OCI-LY1 (cell line): ENCODE measurements at regions not wholly inside any gene's neighbourhood (a gene's known extent, or its start where the extent isn't known, plus 50 kb on each side); places are given as distances from the start of the nearest gene placed in this dataset.

ENCODE experiments used
- H2AFZ ChIP-seq: fragments of 200-600 bp; sonication (generic), shearing (Covaris generic); 2 replicates; pipeline ENCODE4 v1.6.0; 2014; ENCODE audit warnings: antibody characterized with exemption, mild to moderate bottlenecking, low read length
- H3F3A ChIP-seq: fragments of 200-600 bp; sonication (generic), shearing (Covaris generic); 2 replicates; pipeline ENCODE4 v1.6.0; 2014; ENCODE audit warnings: mild to moderate bottlenecking, antibody characterized with exemption, low read length, moderate library complexity; ENCODE audit not compliant: insufficient read depth
- H3K27ac ChIP-seq: fragments of 200-600 bp; sonication (generic); 2 replicates; pipeline ENCODE4 v1.5.1; 2014; ENCODE audit warnings: low read length, mixed run types, mild to moderate bottlenecking, low read depth; ENCODE audit not compliant: poor library complexity, severe bottlenecking
- H3K27me3 ChIP-seq: fragments of 200-600 bp; sonication (generic); 2 replicates; pipeline ENCODE4 v1.6.0; 2014; ENCODE audit warnings: antibody characterized with exemption, mild to moderate bottlenecking, low read length, moderate library complexity; ENCODE audit not compliant: insufficient read depth
- H3K36me3 ChIP-seq: fragments of 200-600 bp; sonication (generic); 2 replicates; pipeline ENCODE4 v1.6.1; 2014; ENCODE audit warnings: mild to moderate bottlenecking, antibody characterized with exemption, low read length, moderate library complexity, mixed read lengths; ENCODE audit not compliant: insufficient read depth
- H3K4me1 ChIP-seq: fragments of 200-600 bp; sonication (generic); 2 replicates; pipeline ENCODE4 v1.5.1; 2014; ENCODE audit warnings: mild to moderate bottlenecking, low read length, moderate library complexity; ENCODE audit not compliant: insufficient read depth, severe bottlenecking
- H3K4me2 ChIP-seq: fragments of 200-600 bp; sonication (generic), shearing (Covaris generic); 2 replicates; pipeline ENCODE4 v1.6.1; 2014; ENCODE audit warnings: low read length
- H3K4me3 ChIP-seq: fragments of 200-600 bp; sonication (generic); 2 replicates; pipeline ENCODE4 v1.5.1; 2014; ENCODE audit warnings: low read length, low read depth, mild to moderate bottlenecking, mixed read lengths; ENCODE audit not compliant: poor library complexity, severe bottlenecking
- H3K79me2 ChIP-seq: fragments of 200-600 bp; shearing (Covaris generic); 2 replicates; pipeline ENCODE4 v1.6.1; 2016; ENCODE audit warnings: mixed run types, low read length, mixed read lengths; ENCODE audit not compliant: insufficient read depth
- H3K9ac ChIP-seq: fragments of 200-600 bp; sonication (generic), shearing (Covaris generic); 2 replicates; pipeline ENCODE4 v1.6.1; 2014; ENCODE audit warnings: mild to moderate bottlenecking, low read length, mixed read lengths
- H3K9me2 ChIP-seq: fragments of 200-600 bp; sonication (generic), shearing (Covaris generic); 2 replicates; pipeline ENCODE4 v1.6.1; 2014; ENCODE audit warnings: low read depth, mild to moderate bottlenecking, low read length, mixed read lengths
- H3K9me3 ChIP-seq: fragments of 200-600 bp; shearing (Covaris generic); 2 replicates; pipeline ENCODE4 v1.6.1; 2014; ENCODE audit warnings: low read length, mixed read lengths
- H4K20me1 ChIP-seq: fragments of 200-600 bp; sonication (generic), shearing (Covaris generic); 2 replicates; pipeline ENCODE4 v1.6.0; 2016; ENCODE audit warnings: mild to moderate bottlenecking, low read length; ENCODE audit not compliant: insufficient read depth
- EZH2 ChIP-seq: fragments of 200-600 bp; sonication (generic), shearing (Covaris generic); IDR thresholded peaks from 2 replicates; pipeline ENCODE4 v1.8.0; 2017; ENCODE audit warnings: borderline replicate concordance, mixed run types, mild to moderate bottlenecking, antibody characterized with exemption, low read length, moderate library complexity, mixed read lengths
- TF ChIP-seq, protein P1 (sequence below): fragments of 200-600 bp; sonication (generic), shearing (Covaris generic); IDR thresholded peaks from 2 replicates; pipeline ENCODE4 v1.5.1; 2017; ENCODE audit warnings: mild to moderate bottlenecking, antibody characterized with exemption, low read length, moderate library complexity, mixed read lengths

DNA sequence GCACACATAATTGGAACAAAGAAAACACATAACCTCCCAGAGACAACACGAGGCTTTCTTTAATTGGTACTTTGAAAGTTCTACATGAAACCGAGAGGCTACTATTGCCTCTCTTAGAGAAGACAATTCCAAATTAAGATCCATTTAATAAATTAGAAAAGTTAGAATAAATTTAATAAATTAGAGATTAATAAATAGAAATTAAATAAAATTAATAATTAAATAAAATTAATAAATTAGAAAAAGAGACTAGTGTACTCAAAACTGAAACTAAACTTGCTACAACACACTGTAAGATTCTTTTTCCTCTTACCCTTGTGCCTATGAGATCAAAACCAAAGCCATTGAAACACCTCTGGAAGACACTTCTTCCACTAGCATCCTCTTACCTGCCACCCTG, 199.0 kb downstream of the URB2 start:
- H3K9ac ChIP-seq: no peak overlapping the region
- H3K27me3 ChIP-seq: no peaks in the 10 kb centered on the region
- no peak overlapping the region for H3K4me2 ChIP-seq
- no peaks in the 10 kb centered on the region for H3F3A ChIP-seq
- no peak overlapping the region for H3K27ac ChIP-seq
- TF ChIP-seq EZH2: no peak
- TF ChIP-seq, protein P1, sequence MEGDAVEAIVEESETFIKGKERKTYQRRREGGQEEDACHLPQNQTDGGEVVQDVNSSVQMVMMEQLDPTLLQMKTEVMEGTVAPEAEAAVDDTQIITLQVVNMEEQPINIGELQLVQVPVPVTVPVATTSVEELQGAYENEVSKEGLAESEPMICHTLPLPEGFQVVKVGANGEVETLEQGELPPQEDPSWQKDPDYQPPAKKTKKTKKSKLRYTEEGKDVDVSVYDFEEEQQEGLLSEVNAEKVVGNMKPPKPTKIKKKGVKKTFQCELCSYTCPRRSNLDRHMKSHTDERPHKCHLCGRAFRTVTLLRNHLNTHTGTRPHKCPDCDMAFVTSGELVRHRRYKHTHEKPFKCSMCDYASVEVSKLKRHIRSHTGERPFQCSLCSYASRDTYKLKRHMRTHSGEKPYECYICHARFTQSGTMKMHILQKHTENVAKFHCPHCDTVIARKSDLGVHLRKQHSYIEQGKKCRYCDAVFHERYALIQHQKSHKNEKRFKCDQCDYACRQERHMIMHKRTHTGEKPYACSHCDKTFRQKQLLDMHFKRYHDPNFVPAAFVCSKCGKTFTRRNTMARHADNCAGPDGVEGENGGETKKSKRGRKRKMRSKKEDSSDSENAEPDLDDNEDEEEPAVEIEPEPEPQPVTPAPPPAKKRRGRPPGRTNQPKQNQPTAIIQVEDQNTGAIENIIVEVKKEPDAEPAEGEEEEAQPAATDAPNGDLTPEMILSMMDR: no peak
- peaks cover 3% of the 10 kb centered on the region; the same call in 1 of the 2 replicates for H3K9me3 ChIP-seq
- no peak overlapping the region for H3K4me3 ChIP-seq
- H4K20me1 ChIP-seq: no peaks in the 10 kb centered on the region
- H3K4me1 ChIP-seq: no peaks in the 10 kb centered on the region
- no peaks in the 10 kb centered on the region for H3K79me2 ChIP-seq
- H2AFZ ChIP-seq: no peak overlapping the region
- no peaks in the 10 kb centered on the region; the same call in 1 of the 2 replicates for H3K36me3 ChIP-seq
- H3K9me2 ChIP-seq: no peaks in the 10 kb centered on the region

DNA sequence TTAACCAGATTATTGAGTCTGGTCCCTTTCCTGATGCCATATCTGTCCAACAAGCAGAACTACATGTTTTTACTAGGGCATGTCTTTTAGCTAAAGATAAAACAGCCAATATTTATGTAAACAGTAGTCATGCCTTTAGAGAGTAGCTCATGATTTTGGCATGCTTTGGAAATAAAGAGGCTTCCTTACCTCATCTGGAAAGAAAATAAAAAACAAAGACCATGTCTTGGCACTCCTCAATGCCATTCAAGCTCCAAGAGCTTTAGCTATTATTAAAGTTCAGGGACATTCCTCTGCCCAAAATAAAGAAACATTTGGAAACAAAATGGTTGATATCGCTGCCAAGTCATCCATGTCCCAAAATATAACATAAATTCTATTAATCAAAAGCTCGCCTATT, 202.4 kb downstream of the URB2 start:
- Histone ChIP-seq H3K9ac (no peak overlapping the region), H3K27ac (no peak overlapping the region), H3K27me3 (no peaks in the 10 kb centered on the region), H4K20me1 (no peaks in the 10 kb centered on the region), H3K4me1 (no peaks in the 10 kb centered on the region), H2AFZ (no peak overlapping the region), H3K36me3 (no peaks in the 10 kb centered on the region; the same call in 1 of the 2 replicates), H3K4me3 (no peak overlapping the region), H3K79me2 (no peaks in the 10 kb centered on the region), H3K9me2 (no peaks in the 10 kb centered on the region), H3K9me3 (peaks cover 3% of the 10 kb centered on the region; the same call in 1 of the 2 replicates), H3K4me2 (no peak overlapping the region), H3F3A (no peaks in the 10 kb centered on the region)
- TF ChIP-seq, protein P1: no peak
- no peak for TF ChIP-seq EZH2

DNA sequence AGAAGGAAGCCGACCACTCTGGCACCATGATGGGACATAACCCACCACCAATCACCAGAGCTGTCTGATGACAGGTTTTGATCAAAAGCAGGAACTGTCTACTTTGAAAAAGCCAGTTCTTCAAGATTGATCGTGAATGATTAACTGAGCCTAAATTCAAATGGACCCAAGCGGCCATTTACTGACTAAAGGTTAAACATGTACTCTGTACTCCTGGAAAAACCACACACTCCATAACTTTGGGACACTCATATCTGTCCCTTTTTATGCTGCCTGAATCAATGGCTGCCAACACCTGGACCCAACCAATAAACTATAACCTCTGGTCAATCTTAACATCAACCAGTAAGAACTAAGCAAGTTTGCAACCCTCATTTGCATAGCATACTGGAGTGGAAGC, 206.6 kb downstream of the URB2 start:
- H3K36me3 ChIP-seq: no peaks in the 10 kb centered on the region
- no peaks in the 10 kb centered on the region for H3K4me1 ChIP-seq
- no peak overlapping the region for H2AFZ ChIP-seq
- H3K79me2 ChIP-seq: no peaks in the 10 kb centered on the region
- H3K9me2 ChIP-seq: no peaks in the 10 kb centered on the region
- no peak overlapping the region for H3K4me3 ChIP-seq
- TF ChIP-seq, protein P1: no peak
- TF ChIP-seq EZH2: no peak
- H3K4me2 ChIP-seq: no peak overlapping the region
- no peak overlapping the region for H3K27ac ChIP-seq
- H3K27me3 ChIP-seq: no peaks in the 10 kb centered on the region
- H4K20me1 ChIP-seq: no peaks in the 10 kb centered on the region
- no peaks in the 10 kb centered on the region for H3K9me3 ChIP-seq
- H3F3A ChIP-seq: no peaks in the 10 kb centered on the region
- H3K9ac ChIP-seq: no peak overlapping the region
